ENCODE measurements at regions not wholly inside any gene's neighbourhood (a gene's known extent, or its start where the extent isn't known, plus 50 kb on each side); places are given as distances from the start of the nearest gene placed in this dataset.

- H3K4me2 ChIP-seq, result no peak overlapping the region
- H3K4me3 ChIP-seq, result no peak overlapping the region
- H3K27ac ChIP-seq, result no peak overlapping the region
- no peaks in the 10 kb centered on the region for H4K20me1 ChIP-seq
- TF ChIP-seq Cebpa-rat (IDR thresholded peaks at IDR 0.05), result no peak
- H3K9me3 ChIP-seq (replicated peaks in 1 of 11), result peaks cover 6 to 17% (median 12%) of the 10 kb centered on the region in 11 experiments; a peak in 21 of 22 replicates
- H3K4me1 ChIP-seq, result no peaks in the 10 kb centered on the region
- H3K9ac ChIP-seq, result no peak overlapping the region
- no peaks in the 10 kb centered on the region for H3K27me3 ChIP-seq
- no peaks in the 10 kb centered on the region for H3K36me3 ChIP-seq
These were observed 126.3 kb downstream of the C11orf91 start for GRCh38 chr11:33574331-33574730.

- H3K27ac ChIP-seq, result no peak overlapping the region
- H3K9me3 ChIP-seq (replicated peaks in 1 of 11), result peaks cover 6 to 17% (median 12%) of the 10 kb centered on the region in 11 experiments; a peak in 21 of 22 replicates
- no peak overlapping the region for H3K9ac ChIP-seq
- TF ChIP-seq Cebpa-rat (IDR thresholded peaks at IDR 0.05), result no peak
- no peaks in the 10 kb centered on the region for H3K27me3 ChIP-seq
- H4K20me1 ChIP-seq, result no peaks in the 10 kb centered on the region
- H3K36me3 ChIP-seq, result no peaks in the 10 kb centered on the region
- no peaks in the 10 kb centered on the region for H3K4me1 ChIP-seq
- no peak overlapping the region for H3K4me2 ChIP-seq
- H3K4me3 ChIP-seq, result no peak overlapping the region
These were observed 131.3 kb downstream of the C11orf91 start for GRCh38 chr11:33569333-33569732.

GRCh38 chr11:33567004-33567403, 133.6 kb downstream of the C11orf91 start:
- Histone ChIP-seq H4K20me1 (no peaks in the 10 kb centered on the region), H3K4me3 (no peak overlapping the region), H3K4me2 (no peak overlapping the region), H3K27ac (no peak overlapping the region), H3K9ac (no peak overlapping the region), H3K4me1 (no peaks in the 10 kb centered on the region), H3K9me3 (replicated peaks in 1 of 11) (peaks cover 0 to 6% (median 1%) of the 10 kb centered on the region in 11 experiments; a peak in 6 of 22 replicates), H3K27me3 (no peaks in the 10 kb centered on the region), H3K36me3 (no peaks in the 10 kb centered on the region)
- TF ChIP-seq Cebpa-rat (IDR thresholded peaks at IDR 0.05), result no peak

- H3K27ac ChIP-seq, result no peak overlapping the region
- TF ChIP-seq Cebpa-rat (IDR thresholded peaks at IDR 0.05), result no peak
- H3K4me1 ChIP-seq, result no peaks in the 10 kb centered on the region
These were observed 135.7 kb downstream of the C11orf91 start for GRCh38 chr11:33564856-33565453.

DNA sequence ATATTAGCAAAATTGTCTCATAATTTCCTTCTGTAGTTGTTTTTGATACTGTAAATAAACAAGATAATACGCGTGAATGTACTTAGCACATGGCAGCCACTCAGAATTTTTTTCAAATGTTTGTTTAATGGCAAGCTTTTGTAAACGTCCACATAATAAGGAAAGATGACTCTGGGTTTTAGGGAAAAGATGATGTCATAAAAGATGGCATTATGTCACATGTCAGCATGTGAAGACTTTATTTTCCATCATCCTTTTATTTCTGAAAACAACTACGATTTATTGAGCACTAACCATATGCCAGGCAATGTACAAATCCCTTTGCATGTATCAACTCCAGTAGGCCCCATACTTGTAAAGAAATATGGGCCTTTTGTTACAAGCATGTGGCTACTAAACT, 139.9 kb downstream of the C11orf91 start:
- no peaks in the 10 kb centered on the region for H3K27me3 ChIP-seq
- H3K36me3 ChIP-seq, result no peaks in the 10 kb centered on the region
- no peak for TF ChIP-seq Cebpa-rat (IDR thresholded peaks at IDR 0.05)
- no peak overlapping the region for H3K4me3 ChIP-seq
- H4K20me1 ChIP-seq, result no peaks in the 10 kb centered on the region
- peaks cover 0 to 7% (median 0%) of the 10 kb centered on the region in 10 experiments; a peak in 5 of 20 replicates for H3K4me1 ChIP-seq
- no peak overlapping the region for H3K9ac ChIP-seq
- no peaks in the 10 kb centered on the region; a peak in 1 of 22 replicates for H3K9me3 ChIP-seq (replicated peaks in 1 of 11)
- no peak overlapping the region for H3K27ac ChIP-seq
- no peak overlapping the region for H3K4me2 ChIP-seq

More at GRCh38 chr11:33564856-33565453, 135.7 kb downstream of the C11orf91 start:
- H3K9ac ChIP-seq, result no peak overlapping the region
- no peak overlapping the region for H3K4me3 ChIP-seq
- H4K20me1 ChIP-seq, result no peaks in the 10 kb centered on the region
- no peak overlapping the region for H3K4me2 ChIP-seq
- no peaks in the 10 kb centered on the region for H3K27me3 ChIP-seq
- no peaks in the 10 kb centered on the region for H3K9me3 ChIP-seq (replicated peaks in 1 of 11)
- no peaks in the 10 kb centered on the region for H3K36me3 ChIP-seq

DNA sequence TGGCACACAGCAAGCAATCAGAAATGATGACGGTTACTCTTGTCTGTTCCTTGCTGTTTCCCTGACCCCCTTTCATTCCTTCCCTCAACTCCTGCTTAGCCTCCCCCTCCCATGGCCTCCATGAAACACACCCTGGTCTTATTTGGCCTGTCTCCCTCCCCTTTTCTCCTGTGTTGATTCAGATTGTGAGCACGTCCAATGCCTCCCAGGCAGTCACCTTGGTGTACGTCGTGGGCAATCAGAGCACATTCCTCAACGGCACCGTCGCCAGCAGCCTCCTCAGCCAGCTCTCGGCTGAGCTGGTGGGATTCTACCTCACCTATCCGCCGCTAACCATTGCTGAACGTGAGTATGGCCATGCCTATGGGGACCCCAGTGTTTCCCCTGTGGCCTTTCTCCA, 141.1 kb downstream of the C11orf91 start:
- Histone ChIP-seq H3K27ac (no peak overlapping the region), H3K9me3 (replicated peaks in 1 of 11) (no peaks in the 10 kb centered on the region; a peak in 1 of 22 replicates), H3K36me3 (no peaks in the 10 kb centered on the region), H3K4me1 (peaks cover 0 to 7% (median 0%) of the 10 kb centered on the region in 10 experiments; a peak in 5 of 20 replicates), H3K27me3 (no peaks in the 10 kb centered on the region), H3K9ac (no peak overlapping the region), H4K20me1 (no peaks in the 10 kb centered on the region), H3K4me2 (no peak overlapping the region), H3K4me3 (no peak overlapping the region)
- no peak for TF ChIP-seq Cebpa-rat (IDR thresholded peaks at IDR 0.05)

- no peak overlapping the region for H3K9ac ChIP-seq
- no peak overlapping the region for H3K4me2 ChIP-seq
- no peak overlapping the region for H3K27ac ChIP-seq
- no peaks in the 10 kb centered on the region for H3K36me3 ChIP-seq
- no peaks in the 10 kb centered on the region for H4K20me1 ChIP-seq
- H3K9me3 ChIP-seq (replicated peaks in 1 of 11), result no peaks in the 10 kb centered on the region; a peak in 1 of 22 replicates
- no peaks in the 10 kb centered on the region for H3K27me3 ChIP-seq
- H3K4me1 ChIP-seq, result peaks cover 0 to 7% (median 0%) of the 10 kb centered on the region in 10 experiments; a peak in 5 of 20 replicates
- H3K4me3 ChIP-seq, result no peak overlapping the region
- TF ChIP-seq Cebpa-rat (IDR thresholded peaks at IDR 0.05), result no peak
These were observed 142.5 kb downstream of the C11orf91 start for GRCh38 chr11:33558097-33558496.

- no peak for TF ChIP-seq Cebpa-rat (IDR thresholded peaks at IDR 0.05)
- Histone ChIP-seq H3K9ac (no peak overlapping the region), H3K36me3 (no peaks in the 10 kb centered on the region), H3K4me1 (peaks cover 0 to 7% (median 0%) of the 10 kb centered on the region in 10 experiments; a peak in 5 of 20 replicates), H3K27me3 (no peaks in the 10 kb centered on the region), H3K4me3 (no peak overlapping the region), H4K20me1 (no peaks in the 10 kb centered on the region), H3K4me2 (peak overlapping the region in 2 of 11 experiments; percentile 34 to 47; a peak in 4 of 22 replicates), H3K9me3 (replicated peaks in 1 of 11) (no peaks in the 10 kb centered on the region; a peak in 1 of 22 replicates), H3K27ac (no peak overlapping the region)
These were observed 143.4 kb downstream of the C11orf91 start for GRCh38 chr11:33557201-33557600.

GRCh38 chr11:33554219-33554618, 146.4 kb downstream of the C11orf91 start:
- peaks cover 0 to 7% (median 0%) of the 10 kb centered on the region in 10 experiments; a peak in 5 of 20 replicates for H3K4me1 ChIP-seq
- H3K4me3 ChIP-seq, result no peak overlapping the region
- H3K4me2 ChIP-seq, result no peak overlapping the region
- no peaks in the 10 kb centered on the region; a peak in 1 of 22 replicates for H3K9me3 ChIP-seq (replicated peaks in 1 of 11)
- H3K27me3 ChIP-seq, result no peaks in the 10 kb centered on the region
- H3K9ac ChIP-seq, result no peak overlapping the region
- H3K27ac ChIP-seq, result no peak overlapping the region
- H3K36me3 ChIP-seq, result no peaks in the 10 kb centered on the region
- H4K20me1 ChIP-seq, result no peaks in the 10 kb centered on the region
- no peak for TF ChIP-seq Cebpa-rat (IDR thresholded peaks at IDR 0.05)

- TF ChIP-seq Cebpa-rat (IDR thresholded peaks at IDR 0.05), result no peak
- H3K27ac ChIP-seq, result no peak overlapping the region
- H3K36me3 ChIP-seq, result no peaks in the 10 kb centered on the region
These were observed 147.1 kb downstream of the C11orf91 start for GRCh38 chr11:33553486-33553885.

More at GRCh38 chr11:33553486-33553885, 147.1 kb downstream of the C11orf91 start:
- peaks cover 0 to 7% (median 0%) of the 10 kb centered on the region in 10 experiments; a peak in 5 of 20 replicates for H3K4me1 ChIP-seq
- no peak overlapping the region for H3K9ac ChIP-seq
- H3K9me3 ChIP-seq (replicated peaks in 1 of 11), result no peaks in the 10 kb centered on the region; a peak in 1 of 22 replicates
- no peak overlapping the region for H3K4me3 ChIP-seq
- no peak overlapping the region for H3K4me2 ChIP-seq
- H3K27me3 ChIP-seq, result no peaks in the 10 kb centered on the region
- H4K20me1 ChIP-seq, result no peaks in the 10 kb centered on the region
